ENCODE measurements at regions not wholly inside any gene's neighbourhood (a gene's known extent, or its start where the extent isn't known, plus 50 kb on each side); places are given as distances from the start of the nearest gene placed in this dataset.

- DNase-seq (ENCODE audit: extremely low spot score in 2 of 2): no peak
- H3K4me3 ChIP-seq: no peak overlapping the region
- intact Hi-C loops (cut with DNase I): no loop called here
- no peak for TF ChIP-seq POLR2AphosphoS5 (IDR thresholded peaks at IDR 0.05; ENCODE audit: insufficient read depth in 1 of 2, low read depth in 1 of 2)
- no peak for TF ChIP-seq POLR2A (IDR thresholded peaks at IDR 0.05)
- no peak for TF ChIP-seq CTCF (IDR thresholded peaks at IDR 0.05)
- H3K9me3 ChIP-seq: no peaks in the 10 kb centered on the region
- no peaks in the 10 kb centered on the region for H3K36me3 ChIP-seq
- H3K27me3 ChIP-seq: no peaks in the 10 kb centered on the region
- no peak overlapping the region for H3K27ac ChIP-seq
- H3K4me1 ChIP-seq: no peaks in the 10 kb centered on the region
These were observed 516.1 kb upstream of the MGMT start for GRCh38 chr10:128950916-128951275.

- no peak overlapping the region for H3K4me3 ChIP-seq
- H3K27me3 ChIP-seq: no peaks in the 10 kb centered on the region
- no peak for DNase-seq (ENCODE audit: extremely low spot score in 2 of 2)
- no peak overlapping the region for H3K27ac ChIP-seq
- no peak for TF ChIP-seq POLR2AphosphoS5 (IDR thresholded peaks at IDR 0.05; ENCODE audit: insufficient read depth in 1 of 2, low read depth in 1 of 2)
- no peak for TF ChIP-seq CTCF (IDR thresholded peaks at IDR 0.05)
- TF ChIP-seq POLR2A (IDR thresholded peaks at IDR 0.05): no peak
- intact Hi-C loops (cut with DNase I): no loop called here
- H3K9me3 ChIP-seq: no peaks in the 10 kb centered on the region
- no peaks in the 10 kb centered on the region for H3K4me1 ChIP-seq
- H3K36me3 ChIP-seq: no peaks in the 10 kb centered on the region
These were observed 514.2 kb upstream of the MGMT start for GRCh38 chr10:128952856-128953255.

- Histone ChIP-seq H3K9me3 (no peaks in the 10 kb centered on the region), H3K27ac (no peak overlapping the region), H3K36me3 (no peaks in the 10 kb centered on the region), H3K4me1 (no peaks in the 10 kb centered on the region), H3K27me3 (no peaks in the 10 kb centered on the region), H3K4me3 (no peak overlapping the region)
- DNase-seq (ENCODE audit: extremely low spot score in 2 of 2): no peak
- intact Hi-C loops (cut with DNase I): no loop called here
- no peak for TF ChIP-seq POLR2AphosphoS5 (IDR thresholded peaks at IDR 0.05; ENCODE audit: insufficient read depth in 1 of 2, low read depth in 1 of 2)
- no peak for TF ChIP-seq POLR2A (IDR thresholded peaks at IDR 0.05)
- TF ChIP-seq CTCF (IDR thresholded peaks at IDR 0.05): no peak
These were observed 510.9 kb upstream of the MGMT start for GRCh38 chr10:128956149-128956548.

GRCh38 chr10:128957221-128957620 is 509.8 kb upstream of the MGMT start:
- no peak for TF ChIP-seq POLR2A (IDR thresholded peaks at IDR 0.05)
- TF ChIP-seq CTCF (IDR thresholded peaks at IDR 0.05): no peak
- no peak for TF ChIP-seq POLR2AphosphoS5 (IDR thresholded peaks at IDR 0.05; ENCODE audit: insufficient read depth in 1 of 2, low read depth in 1 of 2)
- Histone ChIP-seq H3K27ac (no peak overlapping the region), H3K4me3 (no peak overlapping the region), H3K4me1 (no peaks in the 10 kb centered on the region), H3K27me3 (no peaks in the 10 kb centered on the region), H3K9me3 (no peaks in the 10 kb centered on the region), H3K36me3 (no peaks in the 10 kb centered on the region)
- intact Hi-C loops (cut with DNase I): no loop called here
- DNase-seq (ENCODE audit: extremely low spot score in 2 of 2): no peak

GRCh38 chr10:128958834-128959690 is 508.0 kb upstream of the MGMT start:
- no peak overlapping the region for H3K27ac ChIP-seq
- no peaks in the 10 kb centered on the region for H3K36me3 ChIP-seq
- intact Hi-C loops (cut with DNase I): no loop called here
- H3K4me3 ChIP-seq: no peak overlapping the region
- TF ChIP-seq CTCF (IDR thresholded peaks at IDR 0.05): no peak
- no peak for TF ChIP-seq POLR2A (IDR thresholded peaks at IDR 0.05)
- no peak for TF ChIP-seq POLR2AphosphoS5 (IDR thresholded peaks at IDR 0.05; ENCODE audit: insufficient read depth in 1 of 2, low read depth in 1 of 2)
- H3K27me3 ChIP-seq: no peaks in the 10 kb centered on the region
- H3K4me1 ChIP-seq: no peaks in the 10 kb centered on the region
- no peak for DNase-seq (ENCODE audit: extremely low spot score in 2 of 2)
- H3K9me3 ChIP-seq: no peaks in the 10 kb centered on the region
